ENCODE measurements at regions not wholly inside any gene's neighbourhood (a gene's known extent, or its start where the extent isn't known, plus 50 kb on each side); places are given as distances from the start of the nearest gene placed in this dataset.

GRCh38 chr6:137286916-137287315 lies 67.7 kb upstream of the IFNGR1 start:
- ChIA-PET CTCF (interaction anchor here (0.9 kb wide), 1 partner anchor 16 kb away, joined by 3 read pairs; no protein-coding TSS in a partner anchor), POLR2A (no interaction called here)
- H3K4me2 ChIP-seq = no peak overlapping the region
- ATAC-seq (no peak), FAIRE-seq (no peak), DNase-seq (ENCODE audit: low read depth in 1 of 2, low spot score in 1 of 2) (no peak)
- no peaks in the 10 kb centered on the region for H3K9me3 ChIP-seq
- 69% methylated on average over 1 of the region's 1 CpG for WGBS (ENCODE audit: missing lambda C conversion rate)
- TF ChIP-seq PHF8 (IDR thresholded peaks at IDR 0.05; ENCODE audit: borderline replicate concordance, low read depth) (no peak), HOXB5 (CRISPR knock-in tag; IDR thresholded peaks at IDR 0.05) (no peak), MAFK (IDR thresholded peaks at IDR 0.05; ENCODE audit: partially characterized antibody) (no peak), HOXB13 (CRISPR knock-in tag; IDR thresholded peaks at IDR 0.05; ENCODE audit: low read depth) (no peak), ZC3H11A (IDR thresholded peaks at IDR 0.05) (no peak), BCL3 (IDR thresholded peaks at IDR 0.05) (no peak), USF2 (IDR thresholded peaks at IDR 0.05) (no peak), RNF2 (IDR thresholded peaks at IDR 0.05; ENCODE audit: borderline replicate concordance, low read depth) (no peak), NFE2L2 (conservative IDR thresholded peaks at IDR 0.05; ENCODE audit: low read length) (no peak), GATA3 (IDR thresholded peaks at IDR 0.05; ENCODE audit: borderline replicate concordance) (no peak), SMC3 (IDR thresholded peaks at IDR 0.05) (no peak)
- H3K27ac ChIP-seq = no peak overlapping the region
- H3K4me3 ChIP-seq = no peak overlapping the region
- H3K4me1 ChIP-seq = no peaks in the 10 kb centered on the region

GRCh38 chr6:137286368-137286767 lies 67.2 kb upstream of the IFNGR1 start:
- no peak for FAIRE-seq
- no peaks in the 10 kb centered on the region for H3K9me3 ChIP-seq
- ATAC-seq = no peak
- H3K4me3 ChIP-seq = no peak overlapping the region
- DNase-seq (ENCODE audit: low read depth in 1 of 2, low spot score in 1 of 2) = no peak
- TF ChIP-seq GATA3 (IDR thresholded peaks at IDR 0.05; ENCODE audit: borderline replicate concordance) = no peak
- TF ChIP-seq MYC (IDR thresholded peaks at IDR 0.05; ENCODE audit: borderline replicate concordance, low read length) = no peak
- no peak for TF ChIP-seq ELK1 (IDR thresholded peaks at IDR 0.05; ENCODE audit: low read depth, low read length)
- TF ChIP-seq USF2 (IDR thresholded peaks at IDR 0.05) = no peak
- no peak for TF ChIP-seq ZC3H11A (IDR thresholded peaks at IDR 0.05)
- no peak for TF ChIP-seq MAX (IDR thresholded peaks at IDR 0.05)
- no peak for TF ChIP-seq EHMT2 (IDR thresholded peaks at IDR 0.05; ENCODE audit: low read depth)
- no peaks in the 10 kb centered on the region for H3K4me1 ChIP-seq
- POLR2A ChIA-PET = no interaction called here
- CTCF ChIA-PET = no interaction called here
- no peak overlapping the region for H3K4me2 ChIP-seq
- no peak overlapping the region for H3K27ac ChIP-seq
- WGBS (ENCODE audit: missing lambda C conversion rate) = 92% methylated on average over 1 of the region's 1 CpG

- no peak for TF ChIP-seq MAX (IDR thresholded peaks at IDR 0.05)
- no peak for TF ChIP-seq MAZ (IDR thresholded peaks at IDR 0.05; ENCODE audit: borderline replicate concordance, low read depth, low read length)
- no peak for TF ChIP-seq HMGXB4 (CRISPR knock-in tag; IDR thresholded peaks at IDR 0.05; ENCODE audit: borderline replicate concordance)
- no peak for TF ChIP-seq TP53 (CRISPR knock-in tag; IDR thresholded peaks at IDR 0.05)
- no peak for TF ChIP-seq ATOH8 (CRISPR knock-in tag; IDR thresholded peaks at IDR 0.05; ENCODE audit: low read depth)
- TF ChIP-seq MAFK (IDR thresholded peaks at IDR 0.05; ENCODE audit: partially characterized antibody) = no peak
- no peak for TF ChIP-seq CBX2 (IDR thresholded peaks at IDR 0.05; ENCODE audit: borderline replicate concordance, low read depth)
- no peak for TF ChIP-seq ZNF302 (CRISPR knock-in tag; IDR thresholded peaks at IDR 0.05)
- H3K4me3 ChIP-seq = no peak overlapping the region
- no peaks in the 10 kb centered on the region for H3K9me3 ChIP-seq
- FAIRE-seq (no peak), DNase-seq (ENCODE audit: low read depth in 1 of 2, low spot score in 1 of 2) (no peak), ATAC-seq (no peak)
- ChIA-PET CTCF (interaction anchor here (0.9 to 1.1 kb wide), 2 partner anchors 13 to 21 kb away, joined by 3 to 4 read pairs; no protein-coding TSS in a partner anchor), POLR2A (no interaction called here)
- H3K27ac ChIP-seq = no peak overlapping the region
- no peak overlapping the region for H3K4me2 ChIP-seq
- H3K4me1 ChIP-seq = no peaks in the 10 kb centered on the region
These were observed 65.6 kb upstream of the IFNGR1 start for GRCh38 chr6:137284811-137285110.
